ENCODE measurements at regions not wholly inside any gene's neighbourhood (a gene's known extent, or its start where the extent isn't known, plus 50 kb on each side); places are given as distances from the start of the nearest gene placed in this dataset.
"Not testable (repeated sequence)": the region's sequence is repeated elsewhere in the genome, so short reads cannot be mapped to it uniquely, and the experiment has no call there.

- no peak for DNase-seq (ENCODE audit: extremely low spot score)
- no peak overlapping the region for H3K27ac ChIP-seq (ENCODE audit: low read depth)
- no peaks in the 10 kb centered on the region for H3K4me1 ChIP-seq (ENCODE audit: insufficient read depth)
- H3K36me3 ChIP-seq (ENCODE audit: insufficient read depth) = no peaks in the 10 kb centered on the region
- H3K4me3 ChIP-seq (ENCODE audit: low read depth, low read length) = no peak overlapping the region
- 36% methylated on average over 6 of the region's 6 CpGs for WGBS
Measured at GRCh38 chr13:80901111-80901510, 560.2 kb upstream of the SPRY2 start.

- H3K27ac ChIP-seq (ENCODE audit: low read depth) = no peak overlapping the region
Measured at GRCh38 chr13:80900561-80900960, 559.6 kb upstream of the SPRY2 start.

GRCh38 chr13:80897641-80898040 is 556.7 kb upstream of the SPRY2 start:
- 87% methylated on average over 4 of the region's 4 CpGs for WGBS
- DNase-seq (ENCODE audit: extremely low spot score); H3K36me3 ChIP-seq (ENCODE audit: insufficient read depth); H3K4me1 ChIP-seq (ENCODE audit: insufficient read depth); H3K27ac ChIP-seq (ENCODE audit: low read depth); H3K4me3 ChIP-seq (ENCODE audit: low read depth, low read length): not testable (repeated sequence)

More at GRCh38 chr13:80900561-80900960, 559.6 kb upstream of the SPRY2 start:
- DNase-seq (ENCODE audit: extremely low spot score) = no peak
- Histone ChIP-seq H3K4me3 (ENCODE audit: low read depth, low read length) (no peak overlapping the region), H3K4me1 (ENCODE audit: insufficient read depth) (no peaks in the 10 kb centered on the region), H3K36me3 (ENCODE audit: insufficient read depth) (no peaks in the 10 kb centered on the region)

GRCh38 chr13:80894917-80895316 is 554.0 kb upstream of the SPRY2 start:
- Histone ChIP-seq H3K4me1 (ENCODE audit: insufficient read depth) (no peaks in the 10 kb centered on the region), H3K4me3 (ENCODE audit: low read depth, low read length) (no peak overlapping the region), H3K36me3 (ENCODE audit: insufficient read depth) (no peaks in the 10 kb centered on the region), H3K27ac (ENCODE audit: low read depth) (no peak overlapping the region)
- DNase-seq (ENCODE audit: extremely low spot score) = no peak
- 31% methylated on average over 1 of the region's 1 CpG for WGBS

GRCh38 chr13:80889829-80890228 is 548.9 kb upstream of the SPRY2 start:
- Histone ChIP-seq H3K4me1 (ENCODE audit: insufficient read depth) (no peaks in the 10 kb centered on the region), H3K4me3 (ENCODE audit: low read depth, low read length) (no peak overlapping the region), H3K36me3 (ENCODE audit: insufficient read depth) (no peaks in the 10 kb centered on the region), H3K27ac (ENCODE audit: low read depth) (no peak overlapping the region)
- DNase-seq (ENCODE audit: extremely low spot score) = no peak
- WGBS = 91% methylated on average over 1 of the region's 1 CpG

- no peaks in the 10 kb centered on the region for H3K36me3 ChIP-seq (ENCODE audit: insufficient read depth)
- H3K27ac ChIP-seq (ENCODE audit: low read depth) = no peak overlapping the region
- no peak for DNase-seq (ENCODE audit: extremely low spot score)
- no peaks in the 10 kb centered on the region for H3K4me1 ChIP-seq (ENCODE audit: insufficient read depth)
- WGBS = 72% methylated on average over 2 of the region's 2 CpGs
- no peak overlapping the region for H3K4me3 ChIP-seq (ENCODE audit: low read depth, low read length)
Measured at GRCh38 chr13:80888390-80888789, 547.5 kb upstream of the SPRY2 start.

GRCh38 chr13:80884056-80884785 is 543.3 kb upstream of the SPRY2 start:
- Histone ChIP-seq H3K36me3 (ENCODE audit: insufficient read depth) (no peaks in the 10 kb centered on the region), H3K4me1 (ENCODE audit: insufficient read depth) (no peaks in the 10 kb centered on the region), H3K4me3 (ENCODE audit: low read depth, low read length) (no peak overlapping the region), H3K27ac (ENCODE audit: low read depth) (no peak overlapping the region)
- 39% methylated on average over 1 of the region's 1 CpG for WGBS
- DNase-seq (ENCODE audit: extremely low spot score) = no peak

GRCh38 chr13:80883545-80883944 is 542.6 kb upstream of the SPRY2 start:
- H3K4me1 ChIP-seq (ENCODE audit: insufficient read depth) = no peaks in the 10 kb centered on the region
- no peak for DNase-seq (ENCODE audit: extremely low spot score)
- no peaks in the 10 kb centered on the region for H3K36me3 ChIP-seq (ENCODE audit: insufficient read depth)
- H3K4me3 ChIP-seq (ENCODE audit: low read depth, low read length) = no peak overlapping the region
- H3K27ac ChIP-seq (ENCODE audit: low read depth) = no peak overlapping the region

- no peak overlapping the region for H3K27ac ChIP-seq (ENCODE audit: low read depth)
- H3K4me3 ChIP-seq (ENCODE audit: low read depth, low read length) = no peak overlapping the region
- DNase-seq (ENCODE audit: extremely low spot score) = no peak
- no peaks in the 10 kb centered on the region for H3K4me1 ChIP-seq (ENCODE audit: insufficient read depth)
- H3K36me3 ChIP-seq (ENCODE audit: insufficient read depth) = no peaks in the 10 kb centered on the region
Measured at GRCh38 chr13:80881942-80882445, 541.1 kb upstream of the SPRY2 start.

GRCh38 chr13:80881495-80881894 is 540.6 kb upstream of the SPRY2 start:
- DNase-seq (ENCODE audit: extremely low spot score) = no peak
- Histone ChIP-seq H3K4me3 (ENCODE audit: low read depth, low read length) (no peak overlapping the region), H3K4me1 (ENCODE audit: insufficient read depth) (no peaks in the 10 kb centered on the region), H3K36me3 (ENCODE audit: insufficient read depth) (no peaks in the 10 kb centered on the region), H3K27ac (ENCODE audit: low read depth) (no peak overlapping the region)

GRCh38 chr13:80881034-80881433 is 540.1 kb upstream of the SPRY2 start:
- 21% methylated on average over 1 of the region's 1 CpG for WGBS
- H3K4me1 ChIP-seq (ENCODE audit: insufficient read depth) = no peaks in the 10 kb centered on the region
- DNase-seq (ENCODE audit: extremely low spot score) = no peak
- H3K36me3 ChIP-seq (ENCODE audit: insufficient read depth) = no peaks in the 10 kb centered on the region
- no peak overlapping the region for H3K27ac ChIP-seq (ENCODE audit: low read depth)
- H3K4me3 ChIP-seq (ENCODE audit: low read depth, low read length) = no peak overlapping the region

- Histone ChIP-seq H3K4me3 (ENCODE audit: low read depth, low read length) (no peak overlapping the region), H3K27ac (ENCODE audit: low read depth) (no peak overlapping the region)
Measured at GRCh38 chr13:80877944-80878241, 537.0 kb upstream of the SPRY2 start.

GRCh38 chr13:80877209-80877943 is 536.5 kb upstream of the SPRY2 start:
- 35% methylated on average over 3 of the region's 3 CpGs for WGBS
- H3K4me3 ChIP-seq (ENCODE audit: low read depth, low read length) = no peak overlapping the region
- no peaks in the 10 kb centered on the region for H3K4me1 ChIP-seq (ENCODE audit: insufficient read depth)
- H3K36me3 ChIP-seq (ENCODE audit: insufficient read depth) = no peaks in the 10 kb centered on the region
- DNase-seq (ENCODE audit: extremely low spot score) = no peak
- H3K27ac ChIP-seq (ENCODE audit: low read depth) = no peak overlapping the region

More at GRCh38 chr13:80877944-80878241, 537.0 kb upstream of the SPRY2 start:
- H3K36me3 ChIP-seq (ENCODE audit: insufficient read depth) = no peaks in the 10 kb centered on the region
- H3K4me1 ChIP-seq (ENCODE audit: insufficient read depth) = no peaks in the 10 kb centered on the region
- DNase-seq (ENCODE audit: extremely low spot score) = no peak

GRCh38 chr13:80873589-80873988 is 532.7 kb upstream of the SPRY2 start:
- H3K36me3 ChIP-seq (ENCODE audit: insufficient read depth) = no peaks in the 10 kb centered on the region
- no peaks in the 10 kb centered on the region for H3K4me1 ChIP-seq (ENCODE audit: insufficient read depth)
- no peak overlapping the region for H3K4me3 ChIP-seq (ENCODE audit: low read depth, low read length)
- WGBS = 80% methylated on average over 1 of the region's 1 CpG
- no peak overlapping the region for H3K27ac ChIP-seq (ENCODE audit: low read depth)
- DNase-seq (ENCODE audit: extremely low spot score) = no peak
